NCI-H446 treated with DMSO at 0.1 percent for 48 hours (cell line): ENCODE measurements at regions not wholly inside any gene's neighbourhood (a gene's known extent, or its start where the extent isn't known, plus 50 kb on each side); places are given as distances from the start of the nearest gene placed in this dataset.
"Not testable (repeated sequence)": the region's sequence is repeated elsewhere in the genome, so short reads cannot be mapped to it uniquely, and the experiment has no call there.

Source experiments
- DNase-seq: peaks from one replicate; lab custom pipeline; 2025; lab: John Stamatoyannopoulos, UW

GRCh38 chr6:74715355-74716085, 490.3 kb downstream of the COL12A1 start:
- no peak for DNase-seq

GRCh38 chr6:74713941-74714340, 491.9 kb downstream of the COL12A1 start:
- no peak for DNase-seq

DNA sequence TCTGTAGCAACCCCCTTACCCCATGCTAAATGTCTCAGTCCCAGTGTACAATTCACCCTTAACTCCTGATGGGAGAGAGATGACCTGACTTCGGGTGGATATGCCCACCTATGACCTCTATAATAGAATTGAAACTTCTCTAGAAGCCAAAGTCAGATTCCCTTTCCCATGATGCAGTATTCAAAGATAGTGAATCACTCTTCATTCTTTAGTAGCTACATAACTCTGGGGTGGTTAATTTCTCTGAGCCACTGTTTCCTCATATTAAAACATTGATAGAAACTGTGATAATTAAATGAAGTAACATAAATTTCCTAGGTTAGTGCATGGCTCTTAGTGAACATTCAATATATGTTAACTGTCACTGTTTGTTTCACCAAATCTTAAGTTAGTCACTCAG, 500.4 kb downstream of the COL12A1 start:
- no peak for DNase-seq

DNA sequence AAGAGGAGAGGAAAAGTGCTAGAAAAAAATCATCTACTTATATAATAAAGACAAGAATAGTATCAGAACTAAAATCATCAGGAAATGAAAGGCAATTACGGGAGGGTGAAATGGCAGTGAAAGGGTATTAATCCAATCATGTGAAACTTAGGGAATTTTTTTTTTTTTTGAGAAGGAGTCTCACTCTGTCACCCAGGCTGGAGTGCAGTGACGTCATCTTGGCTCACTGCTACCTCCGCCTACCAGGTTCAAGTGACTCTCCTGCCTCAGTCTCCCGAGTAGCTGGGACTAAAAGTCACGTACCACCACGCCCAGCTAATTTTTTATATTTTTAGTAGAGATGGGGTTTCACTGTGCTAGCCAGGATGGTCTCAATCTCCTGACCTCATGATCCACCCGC, 501.3 kb downstream of the COL12A1 start:
- not testable (repeated sequence) for DNase-seq

- no peak for DNase-seq
These were observed 515.5 kb downstream of the COL12A1 start for GRCh38 chr6:74690365-74690764.

- DNase-seq = no peak
These were observed 516.3 kb downstream of the COL12A1 start for GRCh38 chr6:74689601-74690000.

DNA sequence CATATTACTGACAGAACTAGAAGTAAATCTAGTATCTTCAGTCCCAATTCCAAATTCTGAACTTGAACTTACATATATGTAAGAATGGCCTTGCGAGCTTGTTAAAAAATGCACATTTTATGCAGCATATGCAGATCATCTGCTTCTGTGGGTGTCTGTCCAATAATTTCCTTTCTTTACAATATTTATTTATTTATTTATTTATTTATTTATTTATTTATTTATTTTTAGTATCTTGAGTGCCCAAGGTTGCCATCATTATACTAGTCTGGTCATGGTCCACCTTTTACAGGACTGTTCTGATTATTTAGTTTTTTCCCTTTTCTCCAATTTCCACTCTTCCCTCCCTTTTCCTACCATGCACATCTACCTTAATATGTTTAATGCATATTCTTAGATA, 528.4 kb downstream of the COL12A1 start:
- DNase-seq = no peak

DNA sequence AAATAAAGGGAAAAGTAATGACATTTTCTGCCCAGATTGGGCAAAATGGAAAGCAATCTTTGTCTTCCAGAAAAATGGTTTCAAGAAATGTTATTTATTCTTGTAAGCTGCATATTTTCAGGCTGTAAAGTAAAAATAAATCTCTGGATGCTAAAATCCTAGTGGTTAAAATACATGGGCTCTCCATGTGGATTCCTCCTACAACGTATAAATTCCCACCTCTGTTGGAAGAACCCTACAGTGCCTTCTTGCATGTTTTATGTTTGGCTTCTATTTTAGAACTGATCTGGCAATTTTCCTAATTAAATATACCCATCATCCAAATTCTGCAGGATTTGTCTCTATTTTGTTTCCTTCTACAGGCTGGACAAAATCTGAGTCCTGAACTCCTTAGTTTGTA, 528.9 kb downstream of the COL12A1 start:
- DNase-seq = no peak

DNA sequence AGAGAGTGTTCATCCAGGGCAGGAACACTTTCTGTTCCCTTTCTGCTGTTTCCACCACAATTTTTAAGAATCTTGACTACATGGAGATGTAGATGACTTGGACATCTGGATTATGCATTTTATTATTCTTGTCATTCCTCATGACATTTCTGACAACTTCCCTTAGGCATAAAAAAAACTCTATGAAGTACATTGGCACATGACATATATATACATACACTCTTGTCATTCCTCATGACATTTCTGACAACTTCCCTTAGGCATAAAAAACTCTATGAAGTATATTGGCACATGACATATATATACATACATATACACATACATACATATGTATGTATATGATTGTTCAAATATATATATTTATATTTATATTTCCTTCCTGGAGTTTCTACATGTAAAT, 531.5 kb downstream of the COL12A1 start:
- no peak for DNase-seq

DNA sequence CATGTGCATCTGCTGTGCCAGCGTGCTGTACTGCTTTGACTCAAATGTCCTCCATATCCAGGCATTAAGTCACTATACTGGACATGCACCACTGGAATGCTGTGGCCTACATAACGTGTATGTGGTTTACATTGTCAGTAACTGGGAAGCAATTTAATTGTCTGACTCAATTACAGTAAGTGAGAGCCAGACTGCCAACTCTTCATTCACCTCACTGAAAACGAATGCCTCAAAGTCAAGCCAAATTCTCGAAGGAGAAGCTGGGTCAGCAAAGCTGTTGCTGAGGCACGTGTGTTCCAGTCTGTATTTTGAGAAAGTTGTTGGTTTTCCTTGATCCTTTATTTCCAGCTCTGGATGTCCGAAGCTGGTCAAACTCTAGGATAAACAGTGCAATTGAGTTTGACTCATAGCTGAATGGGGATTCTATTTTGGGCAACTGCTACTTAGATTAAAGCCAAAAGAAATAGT, 534.3 kb downstream of the COL12A1 start:
- DNase-seq = no peak

DNA sequence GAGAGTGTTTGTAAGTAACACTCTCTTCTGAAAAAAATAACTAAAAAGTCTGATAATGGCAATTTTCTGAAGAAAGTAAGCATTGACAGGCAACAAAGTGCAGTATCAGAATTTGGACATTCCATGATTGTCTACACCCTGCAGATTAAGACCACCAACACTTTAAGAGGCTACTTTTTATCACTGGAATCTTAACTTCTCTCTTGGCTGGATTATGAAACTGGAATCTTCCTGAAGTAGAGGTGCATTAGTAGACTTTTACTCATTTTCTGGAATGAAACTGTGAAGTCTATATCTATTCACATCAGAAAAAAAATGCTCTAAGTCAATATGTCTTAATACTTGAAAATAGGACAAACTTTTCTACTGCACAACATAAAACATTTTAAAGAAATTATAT, 547.5 kb downstream of the COL12A1 start:
- DNase-seq = no peak

DNA sequence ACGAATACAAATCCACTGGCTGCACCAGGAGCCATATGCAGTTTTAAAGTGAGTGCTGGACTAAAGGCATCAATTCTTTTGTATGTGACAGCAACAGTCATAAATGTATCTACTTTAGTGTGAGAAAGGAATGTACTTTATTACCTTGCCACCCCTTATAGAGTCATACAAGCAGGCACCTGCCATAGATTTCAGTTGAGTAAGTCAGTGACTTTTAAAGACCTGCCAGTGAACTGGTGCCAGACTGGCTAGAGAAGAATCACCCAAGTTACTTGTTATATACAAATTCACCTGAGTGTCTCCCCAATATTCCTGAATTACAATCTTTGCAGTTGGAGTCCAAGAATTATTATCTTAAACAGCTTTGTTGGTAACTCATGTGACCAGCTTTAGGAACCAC, 547.9 kb downstream of the COL12A1 start:
- no peak for DNase-seq

- DNase-seq = no peak
These were observed 548.8 kb downstream of the COL12A1 start for GRCh38 chr6:74657011-74657410.

- no peak for DNase-seq
These were observed 549.4 kb downstream of the COL12A1 start for GRCh38 chr6:74656453-74656852.

GRCh38 chr6:74654296-74654695, 551.6 kb downstream of the COL12A1 start:
- DNase-seq = no peak

DNA sequence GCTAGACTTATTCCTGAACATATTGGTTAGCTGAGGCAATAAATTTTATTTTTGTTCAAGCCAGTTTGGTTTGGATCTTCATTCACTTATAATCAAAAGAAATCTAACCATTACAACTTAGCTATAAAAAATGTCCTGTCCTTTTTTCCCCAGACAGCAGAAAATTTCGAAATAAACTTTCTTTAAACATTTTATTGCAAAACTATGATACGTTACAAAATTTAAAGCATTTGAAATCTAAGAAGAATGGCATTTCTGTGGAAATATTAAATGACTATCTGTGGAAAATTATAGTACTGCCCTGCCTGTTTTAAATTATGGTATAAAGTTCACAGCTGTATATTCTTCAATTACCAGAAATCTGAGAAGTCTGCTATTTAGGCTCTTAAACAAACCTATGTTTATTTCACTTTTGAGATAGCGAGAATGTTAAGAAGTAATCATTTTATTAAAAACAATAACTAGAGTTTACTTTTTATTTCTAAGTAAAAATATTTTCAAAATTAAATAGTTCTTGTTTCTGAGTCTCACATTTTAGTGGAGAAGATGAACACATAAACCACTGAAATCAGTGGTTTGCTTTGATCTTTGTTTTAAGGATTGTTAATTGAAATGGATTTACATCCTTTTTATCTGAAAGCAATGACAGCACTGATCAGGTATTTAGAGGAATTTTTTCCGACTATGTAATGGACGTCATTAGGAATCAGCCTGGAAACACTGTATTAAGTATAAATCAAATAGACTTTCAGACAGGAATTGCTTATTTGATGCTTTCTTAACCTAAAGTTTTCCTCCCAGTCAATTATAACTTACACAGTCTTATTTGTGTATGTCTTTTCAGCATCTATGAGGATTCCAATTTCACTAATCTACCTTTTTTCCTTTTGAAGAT, 553.7 kb downstream of the COL12A1 start:
- DNase-seq = no peak

GRCh38 chr6:74650668-74651067, 555.2 kb downstream of the COL12A1 start:
- DNase-seq = no peak

DNA sequence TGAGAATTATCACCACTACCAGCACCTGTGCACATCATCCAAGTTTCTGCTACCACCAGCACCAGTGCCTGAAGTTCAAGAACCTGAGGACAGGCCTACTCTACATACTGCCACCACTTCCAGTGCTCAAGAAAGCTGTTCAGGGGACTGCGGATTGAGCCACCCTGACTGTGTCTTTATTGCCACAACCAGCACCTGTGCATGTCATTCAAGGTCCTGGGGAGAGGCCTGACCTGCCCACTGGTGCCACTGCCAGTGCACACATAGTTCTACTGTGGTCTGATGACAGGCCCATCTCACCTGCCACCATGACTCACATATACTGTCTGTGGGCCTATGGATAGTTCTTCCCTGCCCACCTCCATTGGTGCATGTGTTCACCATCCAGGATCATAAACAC, 559.4 kb downstream of the COL12A1 start:
- DNase-seq = no peak

DNA sequence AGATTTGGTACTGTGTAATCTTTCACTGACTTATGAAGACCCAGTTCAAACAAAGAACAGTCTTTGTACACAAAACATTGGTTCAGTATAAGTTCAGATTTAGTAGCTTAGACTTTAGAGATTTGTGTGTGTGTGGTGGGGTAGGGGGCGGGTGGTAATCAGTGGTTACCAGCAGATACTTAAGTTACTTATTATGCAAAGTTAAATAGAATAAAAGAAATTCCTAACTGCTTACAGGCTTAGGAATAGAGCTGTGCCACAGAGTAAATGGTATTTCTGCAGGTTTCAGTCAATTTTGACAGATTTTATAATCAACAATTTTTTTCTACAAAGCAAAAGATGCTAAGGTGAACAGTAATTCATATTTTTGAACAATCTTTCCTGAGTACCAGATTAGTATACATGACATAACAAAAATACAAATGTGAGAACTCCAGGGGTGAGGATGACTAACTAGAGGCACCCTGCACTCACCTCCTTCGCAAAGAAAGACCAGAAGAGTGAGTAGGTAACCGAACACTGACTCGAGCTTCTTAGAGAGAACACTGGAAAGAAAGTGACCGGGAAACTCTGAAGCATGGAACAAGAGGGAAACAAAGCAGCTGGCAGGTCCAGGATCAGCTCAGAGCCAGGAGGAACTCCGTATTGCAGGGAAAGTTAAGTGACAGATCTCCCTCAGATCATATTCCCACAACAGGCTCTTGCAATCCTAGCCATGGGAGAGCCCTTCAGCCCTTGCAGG, 560.6 kb downstream of the COL12A1 start:
- DNase-seq = no peak

DNA sequence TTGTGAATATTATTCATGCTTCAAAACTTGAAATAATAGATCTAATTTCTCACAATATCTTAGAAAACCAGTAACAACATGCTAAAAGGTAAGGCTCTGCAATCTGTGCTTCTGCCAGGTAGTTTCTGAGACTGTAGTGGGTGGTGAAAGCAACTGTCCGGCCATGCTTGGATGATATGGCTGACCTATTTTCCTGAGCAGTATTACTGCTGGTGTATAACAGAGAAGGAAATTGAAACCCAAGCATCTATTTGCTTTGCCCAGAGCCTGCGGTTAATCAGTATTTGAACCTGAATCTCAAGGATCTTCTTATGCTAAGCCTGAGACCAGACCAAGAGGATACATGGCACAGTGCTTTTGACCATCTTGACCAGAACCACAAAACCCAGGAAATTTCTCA, 563.8 kb downstream of the COL12A1 start:
- DNase-seq = no peak

DNA sequence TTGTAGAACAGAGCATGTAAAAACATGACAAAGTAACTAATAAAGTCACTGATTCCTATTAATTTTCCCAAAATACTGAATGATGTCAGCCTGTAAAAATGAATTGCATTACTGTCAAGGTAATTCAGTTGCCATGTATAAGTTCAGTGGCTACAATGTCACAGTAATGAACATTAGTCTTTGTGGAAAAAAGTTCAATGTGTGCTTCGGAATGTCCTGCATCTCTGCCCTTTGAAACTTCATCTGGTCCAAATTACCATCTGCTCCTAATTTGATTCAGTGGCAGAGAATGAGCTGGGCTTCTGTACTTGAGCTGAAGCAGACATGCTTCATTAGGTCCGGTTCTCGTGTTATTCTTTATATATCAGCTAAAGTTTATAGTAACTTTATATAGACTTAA, 567.4 kb downstream of the COL12A1 start:
- no peak for DNase-seq

DNA sequence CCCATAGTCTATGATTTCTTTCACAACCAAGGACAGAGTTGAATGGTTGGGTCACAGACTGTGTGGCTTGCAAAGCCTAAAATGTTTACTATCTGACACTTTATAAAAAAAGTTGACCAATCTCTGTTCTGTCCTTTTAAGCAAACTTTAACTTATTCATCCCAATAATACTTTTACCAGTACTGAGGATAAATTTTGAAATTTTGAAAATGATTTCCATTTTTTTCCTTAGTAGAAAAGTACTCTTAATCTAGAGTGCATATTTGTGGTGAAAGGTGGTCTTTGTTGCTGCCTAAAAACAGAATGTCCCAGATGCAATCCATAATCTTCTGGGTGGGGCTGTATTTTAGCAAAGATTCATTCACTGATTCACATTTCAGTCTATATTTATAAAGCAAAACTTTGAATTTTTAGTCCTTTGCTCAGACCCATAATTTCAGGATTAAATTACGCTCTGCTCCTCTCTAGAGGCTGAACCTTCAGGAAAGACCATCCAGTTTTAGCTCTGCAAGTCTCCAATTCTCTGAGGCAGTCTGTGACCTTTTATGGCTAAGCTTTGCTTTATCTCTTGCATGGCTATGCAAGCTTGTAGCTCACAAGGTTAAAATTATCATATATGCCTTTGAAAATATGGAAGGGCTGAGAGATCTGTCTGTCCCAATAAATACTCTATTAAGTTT, 573.5 kb downstream of the COL12A1 start:
- DNase-seq = no peak
